ENCODE measurements at regions not wholly inside any gene's neighbourhood (a gene's known extent, or its start where the extent isn't known, plus 50 kb on each side); places are given as distances from the start of the nearest gene placed in this dataset.
"Not testable (repeated sequence)": the region's sequence is repeated elsewhere in the genome, so short reads cannot be mapped to it uniquely, and the experiment has no call there.

- Mint-ChIP-seq H3K27ac (no peak overlapping the region), H3K27me3 (no peaks in the 10 kb centered on the region), H3K9me3 (no peaks in the 10 kb centered on the region), H3K4me3 (no peak overlapping the region), H3K4me1 (no peaks in the 10 kb centered on the region), H3K36me3 (no peaks in the 10 kb centered on the region)
- ATAC-seq (replicated peaks) (no peak), DNase-seq (no peak)
These were observed 371.4 kb downstream of the OSR1 start for GRCh38 chr2:18987016-18987415.

DNA sequence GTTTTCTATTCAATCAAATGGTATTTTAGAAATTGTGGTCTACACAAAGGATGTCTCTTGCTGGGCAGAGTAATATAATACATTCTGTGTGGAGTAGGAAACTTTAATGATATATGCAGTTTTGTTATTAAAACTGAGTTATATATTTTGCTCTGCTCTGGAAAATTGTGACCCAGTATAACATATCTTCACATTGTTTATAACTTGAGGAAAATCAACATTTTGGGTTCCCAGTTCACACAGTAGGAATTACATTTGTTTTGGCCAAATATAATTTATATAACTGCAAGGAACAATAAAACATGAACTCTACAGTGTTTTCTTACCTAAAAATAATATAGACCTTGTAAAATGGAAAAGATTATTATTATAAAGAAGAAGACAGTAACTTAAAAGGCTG is 372.4 kb downstream of the OSR1 start:
- Mint-ChIP-seq H3K27me3 (no peaks in the 10 kb centered on the region), H3K36me3 (no peaks in the 10 kb centered on the region), H3K27ac (no peak overlapping the region), H3K4me1 (no peaks in the 10 kb centered on the region), H3K9me3 (no peaks in the 10 kb centered on the region), H3K4me3 (no peak overlapping the region)
- DNase-seq, result no peak
- ATAC-seq (replicated peaks), result no peak

DNA sequence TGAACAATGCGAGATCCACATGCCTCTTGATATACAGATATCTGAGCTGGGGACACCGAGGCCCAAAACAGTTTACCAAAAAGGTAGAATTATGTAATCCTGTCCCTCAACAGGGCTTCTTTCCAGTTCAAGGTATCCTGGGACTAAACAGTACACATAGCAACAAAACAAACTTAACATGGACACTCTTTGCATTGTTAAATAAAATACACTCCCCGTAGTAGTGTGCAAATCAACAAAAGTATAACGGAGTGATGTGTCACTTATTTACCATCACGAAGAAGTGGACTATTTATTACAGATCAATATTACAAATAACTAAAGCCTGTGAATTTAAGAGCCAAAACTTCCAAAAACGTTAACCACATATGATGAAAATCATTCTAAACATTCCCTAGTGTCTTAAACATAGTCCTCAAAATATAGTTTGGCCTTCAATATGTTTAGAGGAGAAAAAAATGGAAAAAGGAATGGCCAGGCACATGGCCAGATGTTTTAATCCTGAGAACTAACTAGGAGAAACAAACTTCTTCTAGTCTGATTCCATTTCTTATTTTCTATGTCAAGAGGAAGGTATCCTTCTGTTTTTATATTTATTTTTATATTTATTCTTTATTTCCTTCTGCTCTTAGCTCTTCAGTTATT is 377.5 kb downstream of the OSR1 start:
- Mint-ChIP-seq H3K4me1 (peaks cover 6 to 7% of the 10 kb centered on the region in 2 donors), H3K27ac (no peak overlapping the region), H3K4me3 (no peak overlapping the region), H3K36me3 (no peaks in the 10 kb centered on the region), H3K27me3 (peaks cover 14 to 21% of the 10 kb centered on the region in 2 donors), H3K9me3 (peaks cover 0 to 4% of the 10 kb centered on the region in 2 donors)
- no peak for DNase-seq
- no peak for ATAC-seq (replicated peaks)

- Mint-ChIP-seq H3K4me1 (peaks cover 8% of the 10 kb centered on the region in 2 donors), H3K36me3 (no peaks in the 10 kb centered on the region)
- ATAC-seq (replicated peaks), result no peak
These were observed 378.2 kb downstream of the OSR1 start for GRCh38 chr2:18980104-18980785.

GRCh38 chr2:18977409-18977808 is 381.0 kb downstream of the OSR1 start:
- H3K9me3 Mint-ChIP-seq, result peaks cover 0 to 6% of the 10 kb centered on the region in 2 donors
- H3K36me3 Mint-ChIP-seq, result no peaks in the 10 kb centered on the region

More at GRCh38 chr2:18980104-18980785, 378.2 kb downstream of the OSR1 start:
- no peak for DNase-seq
- peaks cover 14 to 21% of the 10 kb centered on the region in 2 donors for H3K27me3 Mint-ChIP-seq
- H3K9me3 Mint-ChIP-seq, result peaks cover 0 to 4% of the 10 kb centered on the region in 2 donors
- no peak overlapping the region for H3K27ac Mint-ChIP-seq
- H3K4me3 Mint-ChIP-seq, result no peak overlapping the region

DNA sequence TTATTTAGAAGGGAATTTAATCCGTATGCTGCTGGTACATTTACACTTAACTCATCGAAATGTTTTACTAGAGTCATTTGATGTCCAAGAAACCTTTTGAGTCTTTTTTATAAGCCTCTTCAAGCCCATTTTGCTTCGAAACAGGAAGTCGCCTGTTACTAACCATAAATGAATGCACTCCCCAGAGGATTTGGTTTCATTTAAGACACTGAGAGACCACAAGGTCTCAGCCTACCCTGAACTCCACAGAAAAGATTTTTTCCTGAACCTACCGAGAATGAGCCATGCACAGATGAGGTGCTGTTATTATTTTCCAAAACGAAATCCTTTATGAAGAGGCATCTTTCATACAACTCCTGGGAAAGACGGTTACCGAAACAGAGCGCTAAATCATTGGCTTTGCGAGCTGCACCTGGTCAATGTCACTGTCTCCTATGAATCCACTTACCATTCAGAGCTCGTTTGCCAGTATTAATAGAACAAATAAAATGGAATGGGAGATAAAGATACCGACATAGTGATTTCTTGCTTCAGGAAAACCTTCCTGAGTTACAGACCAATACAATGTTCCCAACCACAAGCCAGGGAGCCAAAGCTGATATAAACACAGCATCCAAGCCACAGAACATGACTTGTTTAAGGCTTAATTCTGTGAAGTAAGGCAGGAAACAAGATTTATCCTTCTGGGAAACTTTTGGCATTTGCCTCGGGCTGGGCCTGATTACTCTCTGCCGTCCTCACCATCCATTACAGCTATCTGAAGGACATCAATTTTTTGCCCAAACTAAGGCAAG is 382.1 kb downstream of the OSR1 start:
- DNase-seq (no peak), ATAC-seq (replicated peaks) (peak; percentile 80 to 81)
- peaks cover 21 to 38% of the 10 kb centered on the region in 2 donors for H3K27me3 Mint-ChIP-seq
- no peak overlapping the region for H3K27ac Mint-ChIP-seq
- peaks cover 0 to 6% of the 10 kb centered on the region in 2 donors for H3K9me3 Mint-ChIP-seq
- H3K36me3 Mint-ChIP-seq, result no peaks in the 10 kb centered on the region
- peaks cover 8% of the 10 kb centered on the region in 2 donors for H3K4me1 Mint-ChIP-seq
- H3K4me3 Mint-ChIP-seq, result no peak overlapping the region

More at GRCh38 chr2:18977409-18977808, 381.0 kb downstream of the OSR1 start:
- no peak for ATAC-seq (replicated peaks)
- Mint-ChIP-seq H3K4me3 (no peak overlapping the region), H3K4me1 (peaks cover 8% of the 10 kb centered on the region in 2 donors), H3K27me3 (peaks cover 21 to 38% of the 10 kb centered on the region in 2 donors), H3K27ac (no peak overlapping the region)
- DNase-seq, result no peak

DNA sequence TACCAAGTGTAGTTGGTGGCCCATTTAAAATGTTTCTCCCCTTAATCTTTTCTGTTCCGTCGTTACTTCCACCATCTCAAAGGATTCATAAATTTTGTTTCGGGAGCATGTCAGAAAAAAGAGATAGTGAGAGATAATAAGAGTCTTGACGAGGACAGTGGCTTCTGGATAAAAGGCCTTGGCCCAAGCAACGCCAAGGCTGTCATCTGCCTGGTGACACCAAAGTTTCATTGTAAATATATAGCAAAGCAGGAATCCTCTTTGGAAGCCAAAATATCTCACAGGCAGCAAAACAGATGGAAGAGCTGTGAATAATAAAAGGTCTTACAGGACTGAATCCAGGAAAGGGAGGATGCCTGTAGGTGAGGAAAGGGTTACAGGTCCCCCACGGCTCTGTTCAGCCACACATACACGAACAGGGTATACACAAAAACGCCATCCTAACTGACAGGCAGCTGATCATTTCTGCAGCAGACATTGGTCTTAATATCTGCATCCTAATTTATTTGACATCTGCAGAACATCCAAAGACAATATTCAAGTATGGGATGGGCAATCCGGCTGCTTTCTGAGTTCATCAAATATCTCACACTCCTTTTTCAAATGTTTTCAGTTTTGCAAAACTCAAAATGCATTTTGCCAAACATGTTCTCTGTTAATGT is 382.8 kb downstream of the OSR1 start:
- Mint-ChIP-seq H3K4me3 (no peak overlapping the region), H3K4me1 (peaks cover 8% of the 10 kb centered on the region in 2 donors), H3K36me3 (no peaks in the 10 kb centered on the region), H3K27ac (no peak overlapping the region), H3K9me3 (peaks cover 0 to 6% of the 10 kb centered on the region in 2 donors), H3K27me3 (peaks cover 21 to 40% of the 10 kb centered on the region in 2 donors)
- no peak for ATAC-seq (replicated peaks)
- DNase-seq, result no peak

- DNase-seq, result no peak
- H3K36me3 Mint-ChIP-seq, result no peaks in the 10 kb centered on the region
- peaks cover 0 to 4% of the 10 kb centered on the region in 2 donors for H3K9me3 Mint-ChIP-seq
- no peak overlapping the region for H3K27ac Mint-ChIP-seq
- H3K4me3 Mint-ChIP-seq, result no peak overlapping the region
- H3K27me3 Mint-ChIP-seq, result peaks cover 21 to 39% of the 10 kb centered on the region in 2 donors
- no peak for ATAC-seq (replicated peaks)
- H3K4me1 Mint-ChIP-seq, result peaks cover 7 to 8% of the 10 kb centered on the region in 2 donors
These were observed 382.3 kb upstream of the NT5C1B start for GRCh38 chr2:18971628-18972027.

GRCh38 chr2:18971069-18971378 is 381.7 kb upstream of the NT5C1B start:
- no peaks in the 10 kb centered on the region for H3K36me3 Mint-ChIP-seq
- ATAC-seq (replicated peaks), result no peak
- H3K27me3 Mint-ChIP-seq, result peaks cover 17 to 34% of the 10 kb centered on the region in 2 donors
- DNase-seq, result no peak
- peaks cover 2 to 3% of the 10 kb centered on the region in 2 donors for H3K4me1 Mint-ChIP-seq
- H3K4me3 Mint-ChIP-seq, result no peak overlapping the region
- H3K27ac Mint-ChIP-seq, result no peak overlapping the region
- H3K9me3 Mint-ChIP-seq, result peaks cover 0 to 4% of the 10 kb centered on the region in 2 donors

DNA sequence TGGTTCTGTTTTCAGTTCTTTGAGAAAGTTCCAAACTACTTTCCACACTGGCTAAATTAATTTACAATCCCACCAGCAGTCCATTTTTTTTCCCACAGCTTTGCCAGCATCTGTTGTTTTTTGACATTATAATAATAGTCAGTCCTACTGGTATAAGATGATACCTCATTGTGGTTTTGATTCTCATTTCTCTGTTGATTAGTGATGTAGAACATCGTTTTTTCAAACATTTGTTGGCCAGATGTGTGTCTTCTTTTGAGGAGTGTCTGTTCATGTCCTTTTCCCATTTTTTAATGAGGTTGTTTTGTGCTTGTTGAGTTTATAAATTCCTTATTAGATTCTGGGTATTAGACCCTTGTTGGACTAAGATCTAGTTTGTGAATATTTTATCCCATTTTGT is 376.8 kb upstream of the NT5C1B start:
- Mint-ChIP-seq H3K4me1 (no peaks in the 10 kb centered on the region), H3K27ac (no peak overlapping the region), H3K4me3 (no peak overlapping the region), H3K9me3 (peaks cover 5 to 7% of the 10 kb centered on the region in 2 donors), H3K27me3 (peaks cover 10 to 15% of the 10 kb centered on the region in 2 donors), H3K36me3 (no peaks in the 10 kb centered on the region)
- ATAC-seq (replicated peaks) (no peak), DNase-seq (no peak)

DNA sequence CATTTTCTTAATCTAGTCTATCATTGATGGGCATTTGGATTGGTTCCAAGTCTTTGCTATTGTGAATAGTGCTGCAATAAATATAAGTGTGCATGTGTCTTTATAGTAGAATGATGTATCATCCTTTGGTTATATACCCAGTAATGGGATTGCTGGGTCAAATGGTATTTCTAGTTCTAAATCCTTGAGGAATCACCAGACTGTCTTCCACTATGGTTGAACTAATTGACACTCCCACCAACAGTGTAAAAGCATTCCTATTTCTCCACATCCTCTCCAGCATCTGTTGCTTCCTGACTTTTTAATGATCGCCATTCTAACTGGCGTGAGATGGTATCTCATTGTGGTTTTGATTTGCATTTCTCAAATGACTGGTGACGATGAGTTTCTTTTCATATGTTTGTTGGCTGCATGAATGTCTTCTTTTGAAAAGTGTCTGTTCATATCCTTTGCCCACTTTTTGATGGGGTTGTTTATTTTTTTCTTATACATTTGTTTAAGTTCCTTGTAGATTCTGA is 374.4 kb upstream of the NT5C1B start:
- not testable (repeated sequence) for H3K4me1 Mint-ChIP-seq; H3K27ac Mint-ChIP-seq; ATAC-seq (replicated peaks); DNase-seq; H3K36me3 Mint-ChIP-seq; H3K27me3 Mint-ChIP-seq; H3K9me3 Mint-ChIP-seq; H3K4me3 Mint-ChIP-seq

DNA sequence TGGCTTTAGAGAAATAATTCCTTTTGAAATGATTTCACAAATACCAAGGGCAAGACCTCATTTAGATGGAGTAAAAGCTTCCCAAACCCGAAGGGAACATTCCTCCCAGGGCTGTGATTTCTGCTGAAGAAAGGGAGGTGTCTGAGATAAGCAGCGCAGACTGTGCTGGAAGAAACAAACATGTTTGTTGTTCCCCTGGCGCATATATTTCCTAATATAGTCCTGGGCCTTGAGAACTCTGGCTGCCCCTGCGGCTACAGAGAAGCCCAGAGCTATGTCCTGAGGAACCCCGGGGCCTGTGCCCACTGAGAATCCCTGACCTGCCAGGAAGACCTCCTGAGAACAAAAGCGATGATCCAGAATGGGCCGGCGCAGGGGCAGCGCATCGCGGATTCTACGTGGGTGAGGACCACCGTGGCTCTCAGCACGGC is 372.6 kb upstream of the NT5C1B start:
- Mint-ChIP-seq H3K27me3 (no peaks in the 10 kb centered on the region), H3K4me1 (no peaks in the 10 kb centered on the region), H3K9me3 (peaks cover 5 to 7% of the 10 kb centered on the region in 2 donors), H3K36me3 (no peaks in the 10 kb centered on the region), H3K27ac (no peak overlapping the region), H3K4me3 (no peak overlapping the region)
- ATAC-seq (replicated peaks) (no peak), DNase-seq (no peak)

DNA sequence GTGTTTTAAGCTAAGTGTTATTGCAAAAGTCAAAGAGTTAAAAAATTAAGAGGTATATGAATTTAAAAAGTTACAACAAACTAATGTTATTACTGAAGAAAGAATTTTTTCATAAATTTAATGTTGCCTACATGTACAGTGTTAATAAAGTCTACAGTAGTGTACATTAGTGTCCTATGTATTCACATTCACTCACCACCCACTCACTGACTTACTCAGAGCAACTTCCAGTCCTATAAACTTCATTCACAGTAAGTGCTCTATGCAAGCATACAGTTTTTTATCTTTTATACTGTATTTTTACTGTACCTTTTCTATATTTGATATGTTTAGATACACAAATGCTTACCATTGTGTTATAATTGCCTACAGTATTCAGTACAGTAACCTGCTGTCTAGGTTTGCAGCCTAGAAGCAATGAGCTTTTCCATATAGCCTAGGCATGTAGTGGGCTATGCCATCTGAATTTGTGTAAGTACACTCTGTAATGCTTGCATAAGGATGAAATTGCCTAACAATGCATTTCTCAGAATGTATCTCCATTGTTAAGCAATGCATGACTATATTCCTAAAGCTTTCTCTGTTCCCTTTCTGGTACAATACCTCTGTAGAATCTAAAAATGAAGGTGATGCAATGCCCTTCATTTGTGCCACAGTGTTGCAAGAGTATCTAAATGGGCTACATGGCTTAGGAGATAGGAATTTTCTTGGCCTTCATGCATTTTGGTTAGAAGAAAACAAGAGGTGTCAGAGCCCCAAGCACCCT is 370.8 kb upstream of the NT5C1B start:
- no peak for ATAC-seq (replicated peaks)
- H3K27me3 Mint-ChIP-seq, result peaks cover 0 to 4% of the 10 kb centered on the region in 2 donors
- no peaks in the 10 kb centered on the region for H3K4me1 Mint-ChIP-seq
- H3K27ac Mint-ChIP-seq, result no peak overlapping the region
- H3K9me3 Mint-ChIP-seq, result peaks cover 7 to 9% of the 10 kb centered on the region in 2 donors
- no peak for DNase-seq
- no peaks in the 10 kb centered on the region for H3K36me3 Mint-ChIP-seq
- no peak overlapping the region for H3K4me3 Mint-ChIP-seq
